HG02678 (cell line): ENCODE measurements at regions not wholly inside any gene's neighbourhood (a gene's known extent, or its start where the extent isn't known, plus 50 kb on each side); places are given as distances from the start of the nearest gene placed in this dataset.
"Not testable (repeated sequence)": the region's sequence is repeated elsewhere in the genome, so short reads cannot be mapped to it uniquely, and the experiment has no call there.

Experiments used
- ATAC-seq: cut with Tn5 transposase; IDR thresholded peaks from one replicate; pipeline ENCODE4 v1.9.1; 2021; ENCODE audit warnings: mild to moderate bottlenecking, moderate library complexity; ENCODE audit not compliant: unreplicated experiment

GRCh38 chr14:54010981-54011380 lies 54.4 kb upstream of the BMP4 start:
- ATAC-seq = no peak

DNA sequence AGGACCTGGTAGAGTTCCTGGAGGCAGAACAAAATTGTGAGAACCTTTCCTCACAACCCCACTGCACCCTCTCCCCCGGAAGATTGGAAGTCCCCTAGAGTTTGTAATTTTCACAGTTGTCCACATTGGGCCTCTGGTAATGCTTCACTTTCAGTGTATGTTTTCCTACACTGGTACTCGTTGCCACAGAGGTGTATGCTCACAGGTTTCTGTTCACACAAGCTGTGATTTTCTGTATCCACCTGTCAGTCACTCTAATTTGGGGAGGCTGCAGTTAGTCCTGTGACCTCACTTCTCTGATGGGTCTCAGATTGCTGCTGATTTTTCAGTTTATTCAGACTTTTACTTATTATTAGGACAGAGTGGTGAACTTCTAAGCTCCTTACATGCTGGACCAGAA lies 66.4 kb upstream of the BMP4 start:
- ATAC-seq = no peak

DNA sequence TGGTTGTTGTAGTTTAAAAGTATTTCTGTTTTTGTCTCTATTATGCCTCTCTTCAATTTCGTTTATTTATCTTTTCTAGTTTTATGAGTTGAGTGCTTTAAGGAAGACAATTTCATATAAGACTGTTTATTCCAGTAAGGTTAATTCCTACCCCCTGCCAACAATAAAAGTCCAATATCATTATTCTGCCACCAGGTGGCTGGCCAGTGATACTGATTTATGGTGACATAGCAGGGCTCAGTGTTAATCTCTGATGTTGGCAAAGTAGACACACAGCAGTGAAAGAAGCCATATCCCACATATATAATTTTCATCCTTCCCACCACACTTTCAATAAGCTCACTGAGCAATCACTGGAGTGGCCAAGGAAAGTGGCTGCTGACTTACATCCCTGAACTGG lies 69.0 kb upstream of the BMP4 start:
- ATAC-seq = no peak

GRCh38 chr14:54026671-54027070 lies 70.0 kb upstream of the BMP4 start:
- ATAC-seq = no peak

DNA sequence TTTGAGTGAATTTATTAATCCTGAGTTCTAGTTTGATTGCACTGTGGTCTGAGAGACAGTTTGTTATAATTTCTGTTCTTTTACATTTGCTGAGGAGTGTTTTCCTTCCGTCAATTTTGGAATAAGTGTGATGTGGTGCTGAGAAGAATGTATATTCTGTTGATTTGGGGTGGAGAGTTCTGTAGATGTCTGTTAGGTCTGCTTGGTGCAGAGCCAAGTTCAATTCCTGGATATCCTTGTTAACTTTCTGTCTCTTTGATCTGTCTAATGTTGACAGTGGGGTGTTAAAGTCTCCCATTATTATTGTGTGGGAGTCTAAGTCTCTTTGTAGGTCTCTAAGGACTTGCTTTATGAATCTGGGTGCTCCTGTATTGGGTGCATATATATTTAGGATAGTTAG lies 74.4 kb upstream of the BMP4 start:
- not testable (repeated sequence) for ATAC-seq

DNA sequence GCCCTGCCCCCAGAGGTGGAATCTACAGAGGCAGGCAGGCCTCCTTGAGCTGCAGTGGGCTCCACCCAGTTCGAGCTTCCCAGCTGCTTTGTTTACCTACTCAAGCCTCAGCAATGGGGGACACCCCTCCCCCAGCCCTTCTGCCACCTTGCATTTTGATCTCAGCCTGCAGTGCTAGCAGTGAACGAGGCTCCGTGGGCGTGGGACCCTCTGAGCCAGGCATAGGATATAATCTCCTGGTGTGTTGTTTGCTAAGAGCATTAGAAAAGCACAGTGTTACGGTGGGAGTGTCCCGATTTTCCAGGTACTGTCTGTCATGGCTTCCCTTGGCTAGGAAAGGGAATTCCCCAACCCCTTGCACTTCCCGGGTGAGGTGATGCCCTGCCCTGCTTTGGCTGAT lies 76.7 kb upstream of the BMP4 start:
- ATAC-seq = not testable (repeated sequence)

- ATAC-seq = no peak
Measured at GRCh38 chr14:54038724-54039123, 82.1 kb upstream of the BMP4 start.

DNA sequence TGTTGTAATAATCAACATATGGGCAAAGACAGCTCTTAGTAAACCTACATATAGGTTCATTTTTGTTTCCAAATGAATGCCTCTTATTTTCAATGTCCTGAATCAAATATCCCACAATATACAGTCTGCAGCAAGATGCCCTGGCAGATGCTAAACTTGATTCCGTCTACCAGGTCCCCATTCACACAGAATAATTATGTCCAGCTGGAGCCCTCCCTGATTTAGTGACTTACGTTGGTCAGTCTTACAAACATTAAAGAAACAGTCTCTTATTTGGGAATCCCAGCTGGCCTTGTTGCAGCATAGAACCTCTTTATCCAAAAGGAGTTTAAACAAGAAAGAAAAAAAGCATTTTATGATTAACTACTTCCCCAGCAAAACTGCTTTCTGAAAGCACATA lies 82.7 kb upstream of the BMP4 start:
- ATAC-seq = no peak

DNA sequence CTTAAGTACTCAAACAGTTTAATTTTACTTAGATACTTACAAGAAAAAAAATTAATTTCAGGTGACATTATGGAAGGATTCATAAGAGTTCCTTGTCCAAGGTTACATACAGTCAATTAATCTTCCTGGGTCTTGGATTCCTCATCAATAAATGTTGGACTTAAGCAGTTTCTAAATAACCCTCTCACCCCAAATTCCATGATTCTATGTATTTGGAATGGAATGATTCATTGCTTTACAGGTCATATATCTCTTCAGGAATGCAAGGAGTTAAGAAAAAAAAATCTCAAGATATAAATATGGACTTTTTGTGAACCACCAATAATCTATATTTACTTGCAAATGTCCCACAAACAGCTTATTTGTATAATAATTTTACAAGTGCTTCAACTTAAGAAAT lies 84.2 kb upstream of the BMP4 start:
- no peak for ATAC-seq

DNA sequence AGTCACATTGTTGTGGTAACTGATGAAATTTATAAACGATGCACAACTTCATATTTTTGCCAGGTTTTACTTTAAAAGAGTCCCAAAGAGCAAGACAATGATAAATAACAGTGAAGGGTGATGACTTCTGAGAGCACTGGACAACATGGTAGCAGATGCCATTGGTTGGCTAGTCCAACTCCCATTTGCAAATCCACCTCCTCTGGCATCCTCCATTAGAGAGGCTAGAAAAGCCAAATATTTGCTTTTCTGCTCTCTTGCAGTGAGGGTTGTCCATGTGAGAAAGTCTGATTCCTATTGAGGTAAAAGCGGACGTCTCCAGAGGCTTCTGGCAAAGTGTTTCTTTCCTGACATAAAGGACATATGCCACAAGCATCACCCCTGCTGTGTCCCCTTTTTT lies 89.6 kb upstream of the BMP4 start:
- ATAC-seq = no peak

DNA sequence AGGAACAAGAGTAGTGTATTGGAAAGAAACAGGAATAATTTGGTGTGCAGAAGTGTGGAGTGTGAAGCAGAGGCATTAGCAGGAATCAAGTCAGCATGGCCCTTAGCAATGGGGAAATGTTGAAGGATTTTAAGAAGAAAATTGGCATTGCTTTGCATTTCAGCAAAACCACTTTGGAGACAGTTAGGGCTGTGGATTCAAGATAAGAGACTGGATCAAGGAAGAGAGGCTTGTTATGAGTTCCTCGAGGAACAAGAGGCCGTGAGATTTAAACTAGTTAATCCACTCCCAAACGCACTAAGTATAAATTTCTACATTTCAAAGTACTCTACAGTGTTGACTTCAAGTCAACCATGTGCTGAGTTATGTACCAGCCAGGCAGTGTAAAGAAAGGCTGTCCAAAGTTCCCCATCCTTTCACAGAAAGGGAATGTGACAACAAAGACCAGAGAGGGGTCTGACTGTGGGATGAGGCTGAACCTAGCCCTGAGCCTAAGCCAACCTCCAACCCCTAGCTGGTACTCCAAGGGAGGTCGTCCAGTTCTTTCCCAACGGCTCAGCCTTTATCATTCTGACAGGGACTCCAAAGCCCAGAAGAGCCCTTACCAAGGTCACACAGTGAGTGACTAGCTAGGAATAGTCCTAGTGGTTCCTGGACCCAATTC lies 91.2 kb upstream of the BMP4 start:
- no peak for ATAC-seq

DNA sequence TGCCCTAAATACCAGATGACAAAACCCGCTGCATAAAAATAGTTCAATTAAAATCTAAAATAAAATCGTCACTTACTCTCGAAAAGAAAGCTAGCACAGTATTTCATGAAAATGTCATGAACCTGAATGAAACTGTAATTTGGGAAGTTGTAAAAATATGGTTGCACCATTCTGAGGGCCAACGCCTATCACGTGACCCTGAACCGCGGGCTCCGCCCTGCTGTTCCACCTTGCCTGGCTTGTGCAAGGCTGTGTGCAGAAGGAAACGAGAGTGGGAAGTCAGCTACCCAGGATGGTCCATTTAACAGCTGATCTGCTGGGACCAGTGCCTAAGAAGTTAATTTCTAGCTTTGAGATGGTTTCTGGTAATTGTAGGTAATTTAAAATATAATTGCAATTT lies 91.7 kb upstream of the BMP4 start:
- no peak for ATAC-seq

DNA sequence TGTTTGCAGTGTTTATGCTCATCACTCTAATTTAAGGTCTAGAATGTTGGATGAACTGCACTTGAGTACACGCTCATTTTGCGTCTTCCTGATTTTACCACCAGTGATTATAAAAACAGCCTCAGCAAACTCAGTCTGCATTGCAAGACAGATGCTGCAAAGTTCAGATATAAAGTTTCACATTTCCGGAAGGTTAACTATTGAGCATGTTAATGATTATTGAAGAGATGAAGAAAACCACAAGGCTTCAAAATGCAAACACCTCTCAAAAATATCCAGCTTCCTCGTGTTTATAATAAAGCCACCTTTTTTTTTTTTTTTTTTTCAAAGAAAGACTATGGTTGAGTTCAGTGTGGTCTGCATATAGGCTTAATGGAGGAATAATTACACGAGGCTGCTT lies 92.1 kb upstream of the BMP4 start:
- ATAC-seq = no peak

- no peak for ATAC-seq
Measured at GRCh38 chr14:54050759-54051158, 94.1 kb upstream of the BMP4 start.

GRCh38 chr14:54052696-54053385 lies 96.2 kb upstream of the BMP4 start:
- no peak for ATAC-seq

GRCh38 chr14:54053386-54053745 lies 96.7 kb upstream of the BMP4 start:
- ATAC-seq = no peak

GRCh38 chr14:54058505-54058904 lies 101.9 kb upstream of the BMP4 start:
- ATAC-seq = no peak

DNA sequence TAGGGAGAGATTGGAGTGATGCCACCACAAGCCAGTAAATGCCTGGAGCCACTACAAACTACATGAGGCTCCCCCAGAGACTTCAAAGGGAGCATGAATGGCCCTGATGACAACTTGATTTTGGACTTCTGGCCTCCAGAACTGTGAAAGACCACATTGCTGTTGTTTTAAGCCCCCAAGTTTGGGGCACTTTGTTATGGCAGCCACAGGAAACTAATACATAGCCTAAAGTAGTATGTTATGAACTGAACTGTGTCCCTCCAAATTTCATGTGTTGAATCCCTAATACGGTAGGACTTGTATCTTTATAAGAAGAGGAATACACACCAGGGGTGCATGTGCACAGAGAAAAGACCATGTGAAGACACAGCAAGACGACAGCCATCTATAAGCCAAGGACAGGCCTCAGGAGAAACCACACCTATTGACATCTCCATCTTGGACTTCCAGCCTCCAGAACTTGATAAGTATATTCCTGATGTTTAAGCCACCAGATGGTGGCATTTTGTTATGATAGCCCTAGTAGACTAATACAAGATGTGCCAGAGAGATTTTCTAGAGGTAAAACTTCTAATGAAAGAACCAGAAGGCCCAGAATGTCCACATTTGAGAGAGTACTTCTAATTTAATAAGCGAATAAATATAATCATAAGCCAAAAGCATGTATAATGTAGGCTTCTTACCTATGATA lies 127.1 kb upstream of the BMP4 start:
- no peak for ATAC-seq

GRCh38 chr14:54085232-54085761 lies 128.7 kb upstream of the BMP4 start:
- no peak for ATAC-seq

DNA sequence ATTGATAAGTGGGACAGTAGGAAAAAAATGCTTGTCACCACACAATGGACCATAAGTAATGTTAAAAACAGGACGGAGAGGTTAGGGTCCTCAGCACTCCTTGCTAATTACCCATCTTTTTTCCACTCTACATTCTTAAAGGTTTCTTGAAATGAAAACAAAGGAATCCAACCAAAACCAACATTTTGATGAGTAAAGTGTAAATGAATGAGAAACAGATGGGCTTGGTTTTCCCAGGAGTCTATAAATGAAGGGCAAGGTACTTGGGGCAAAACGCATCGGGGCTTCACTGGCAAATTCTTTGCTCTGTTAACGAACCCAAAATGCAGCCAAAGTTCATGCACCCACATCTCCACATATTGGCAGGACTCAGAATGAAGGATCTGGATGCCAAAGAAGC lies 129.2 kb upstream of the BMP4 start:
- no peak for ATAC-seq

GRCh38 chr14:54086767-54087166 lies 130.1 kb upstream of the BMP4 start:
- no peak for ATAC-seq

- ATAC-seq = no peak
Measured at GRCh38 chr14:54087376-54087775, 130.8 kb upstream of the BMP4 start.
